Coronary artery (tissue), 2 donors: ENCODE measurements at regions not wholly inside any gene's neighbourhood (a gene's known extent, or its start where the extent isn't known, plus 50 kb on each side); places are given as distances from the start of the nearest gene placed in this dataset.

ENCODE experiments used
- DNase-seq: peaks from one replicate; pipeline ENCODE4 v3.0.0-alpha.2; 2017; ENCODE audit warnings: low spot score
- H3K27ac ChIP-seq, 2 donors: fragments of 200-600 bp; sonication (generic); one replicate each; pipeline ENCODE4 v1.5.1; 2016 to 2019
- H3K4me3 ChIP-seq: fragments of 200-600 bp; sonication (generic); 2 replicates; pipeline ENCODE4 v1.5.1; 2016; ENCODE audit warnings: mild to moderate bottlenecking, moderate library complexity
- CTCF ChIP-seq: fragments of 200-600 bp; sonication (generic); IDR thresholded peaks from one replicate; pipeline ENCODE4 v1.5.1; 2019; ENCODE audit warnings: antibody characterized with exemption

- no peak for TF ChIP-seq CTCF
- Histone ChIP-seq H3K27ac (no peak overlapping the region), H3K4me3 (no peak overlapping the region)
- no peak for DNase-seq
Measured at GRCh38 chr3:99586701-99587100, 51.7 kb upstream of the COL8A1 start.

- Histone ChIP-seq H3K27ac (no peak overlapping the region), H3K4me3 (no peak overlapping the region)
- no peak for TF ChIP-seq CTCF
- no peak for DNase-seq
Measured at GRCh38 chr3:99579965-99580364, 58.4 kb upstream of the COL8A1 start.

- Histone ChIP-seq H3K27ac (no peak overlapping the region), H3K4me3 (no peak overlapping the region)
- DNase-seq, result no peak
- no peak for TF ChIP-seq CTCF
Measured at GRCh38 chr3:99579246-99579645, 59.1 kb upstream of the COL8A1 start.

- no peak for TF ChIP-seq CTCF
- no peak for DNase-seq
- Histone ChIP-seq H3K4me3 (no peak overlapping the region), H3K27ac (no peak overlapping the region)
Measured at GRCh38 chr3:99578339-99578970, 59.9 kb upstream of the COL8A1 start.

- H3K27ac ChIP-seq, result no peak overlapping the region
- TF ChIP-seq CTCF, result no peak
- no peak for DNase-seq
Measured at GRCh38 chr3:99576904-99577559, 61.4 kb upstream of the COL8A1 start.

GRCh38 chr3:99575683-99576082, 62.7 kb upstream of the COL8A1 start:
- no peak overlapping the region for H3K4me3 ChIP-seq
- DNase-seq, result no peak
- TF ChIP-seq CTCF, result no peak

More at GRCh38 chr3:99576904-99577559, 61.4 kb upstream of the COL8A1 start:
- no peak overlapping the region for H3K4me3 ChIP-seq

GRCh38 chr3:99570061-99570460, 68.3 kb upstream of the COL8A1 start:
- no peak overlapping the region for H3K4me3 ChIP-seq
- TF ChIP-seq CTCF, result no peak
- no peak for DNase-seq
- H3K27ac ChIP-seq, result no peak overlapping the region

More at GRCh38 chr3:99575683-99576082, 62.7 kb upstream of the COL8A1 start:
- H3K27ac ChIP-seq, result no peak overlapping the region
